Right lobe of liver (tissue), 4 donors: ENCODE measurements at regions not wholly inside any gene's neighbourhood (a gene's known extent, or its start where the extent isn't known, plus 50 kb on each side); places are given as distances from the start of the nearest gene placed in this dataset.

Source experiments
- POLR2A ChIP-seq: fragments of 450-650 bp; IDR thresholded peaks from one replicate; pipeline ENCODE4 v1.6.1; 2017; ENCODE audit warnings: antibody characterized with exemption, mild to moderate bottlenecking
- TF ChIP-seq, protein P1 (sequence below), 4 donors: fragments of 200-600 bp in 3 of 4; fragments of 450-650 bp in 1 of 4; IDR thresholded peaks; one replicate each; pipeline versions ENCODE4 v1.5.1 to v1.8.0; 2016 to 2022; ENCODE audit warnings: antibody characterized with exemption in 4 of 4, mild to moderate bottlenecking in 2 of 4
- donor health status: DM: no; HTN: no; CAD: no.
- donor health status: DM: no; HTN: no; CAD: no.
- donor health status: DM: no; HTN: yes; CAD: no.

DNA sequence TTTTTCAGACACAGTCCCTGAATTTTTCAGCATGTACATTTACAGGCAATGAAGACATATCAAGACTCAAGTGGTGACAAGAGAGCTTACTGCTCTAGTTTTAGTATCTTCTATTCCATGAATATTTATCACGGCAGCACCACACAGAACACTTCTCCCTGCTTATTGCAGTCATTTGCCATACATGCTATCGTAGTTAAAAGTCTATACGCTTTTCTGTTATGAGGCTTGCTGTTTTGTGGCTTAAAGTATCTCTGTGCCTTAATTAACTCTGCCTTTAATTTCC, 65.4 kb upstream of the GK2 start:
- TF ChIP-seq, protein P1, sequence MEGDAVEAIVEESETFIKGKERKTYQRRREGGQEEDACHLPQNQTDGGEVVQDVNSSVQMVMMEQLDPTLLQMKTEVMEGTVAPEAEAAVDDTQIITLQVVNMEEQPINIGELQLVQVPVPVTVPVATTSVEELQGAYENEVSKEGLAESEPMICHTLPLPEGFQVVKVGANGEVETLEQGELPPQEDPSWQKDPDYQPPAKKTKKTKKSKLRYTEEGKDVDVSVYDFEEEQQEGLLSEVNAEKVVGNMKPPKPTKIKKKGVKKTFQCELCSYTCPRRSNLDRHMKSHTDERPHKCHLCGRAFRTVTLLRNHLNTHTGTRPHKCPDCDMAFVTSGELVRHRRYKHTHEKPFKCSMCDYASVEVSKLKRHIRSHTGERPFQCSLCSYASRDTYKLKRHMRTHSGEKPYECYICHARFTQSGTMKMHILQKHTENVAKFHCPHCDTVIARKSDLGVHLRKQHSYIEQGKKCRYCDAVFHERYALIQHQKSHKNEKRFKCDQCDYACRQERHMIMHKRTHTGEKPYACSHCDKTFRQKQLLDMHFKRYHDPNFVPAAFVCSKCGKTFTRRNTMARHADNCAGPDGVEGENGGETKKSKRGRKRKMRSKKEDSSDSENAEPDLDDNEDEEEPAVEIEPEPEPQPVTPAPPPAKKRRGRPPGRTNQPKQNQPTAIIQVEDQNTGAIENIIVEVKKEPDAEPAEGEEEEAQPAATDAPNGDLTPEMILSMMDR (IDR thresholded peaks at IDR 0.05) = no peak
- no peak for TF ChIP-seq POLR2A
